ENCODE measurements at regions not wholly inside any gene's neighbourhood (a gene's known extent, or its start where the extent isn't known, plus 50 kb on each side); places are given as distances from the start of the nearest gene placed in this dataset.

DNA sequence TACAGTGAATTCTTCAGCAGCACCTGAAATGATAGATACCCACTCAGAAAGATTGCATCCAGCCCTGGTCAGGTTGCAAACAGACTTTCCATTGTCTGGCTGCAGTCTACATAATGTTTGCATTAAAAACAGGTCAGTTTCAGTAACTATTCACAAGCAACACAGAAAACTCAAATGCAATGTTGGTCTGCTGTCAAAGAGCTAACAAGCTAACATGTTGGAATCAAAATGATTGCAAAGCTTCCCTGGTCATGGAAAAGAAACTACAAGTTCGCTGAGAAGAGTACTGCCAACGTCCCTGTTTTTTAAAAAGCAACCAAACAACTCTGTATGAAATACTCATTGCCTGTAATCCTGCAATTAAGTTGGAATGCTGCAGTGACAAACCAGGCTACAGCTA lies 374.7 kb downstream of the ADAMTS20 start:
- Histone ChIP-seq H3K27ac (ENCODE audit: low read depth in 1 of 2, low read length in 2 of 2) (no peak overlapping the region), H4K20me1 (ENCODE audit: insufficient read depth, low read length) (no peaks in the 10 kb centered on the region), H3K27me3 (ENCODE audit: control insufficient read depth in 2 of 2, insufficient read depth in 2 of 2, low read length in 2 of 2) (no peaks in the 10 kb centered on the region), H3K4me3 (replicated peaks in 1 of 3; ENCODE audit: low read depth in 2 of 3, low read length in 3 of 3) (no peak overlapping the region), H3K9ac (ENCODE audit: insufficient read depth, low read length, poor library complexity, severe bottlenecking) (no peak overlapping the region), H3K9me3 (replicated peaks in 1 of 2; ENCODE audit: control insufficient read depth in 1 of 2, insufficient read depth in 1 of 2, low read length in 2 of 2) (peaks cover 0 to 5% of the 10 kb centered on the region in 2 donors), H3K4me1 (ENCODE audit: control insufficient read depth in 1 of 2, insufficient read depth in 2 of 2, low read length in 2 of 2) (no peaks in the 10 kb centered on the region), H3K4me2 (replicated peaks; ENCODE audit: extremely low read depth, low read length, poor library complexity, severe bottlenecking) (no peak overlapping the region), H2AFZ (ENCODE audit: insufficient read depth, low read depth, low read length, poor library complexity, severe bottlenecking) (no peak overlapping the region), H3K36me3 (replicated peaks in 1 of 2; ENCODE audit: control insufficient read depth in 1 of 2, insufficient read depth in 2 of 2, low read length in 2 of 2) (no peaks in the 10 kb centered on the region), H3K79me2 (ENCODE audit: insufficient read depth, low read length) (no peaks in the 10 kb centered on the region)
- no peak for TF ChIP-seq CTCF (IDR thresholded peaks at IDR 0.05)
- H3K4me1 Mint-ChIP-seq: no peaks in the 10 kb centered on the region
- WGBS (ENCODE audit: insufficient coverage): 90% methylated on average over 2 of the region's 2 CpGs
- no peak overlapping the region for H3K27ac Mint-ChIP-seq
- intact Hi-C loops (cut with micrococcal nuclease): no loop called here
- H3K27me3 Mint-ChIP-seq (ENCODE audit: low read depth in 3 of 3): no peaks in the 10 kb centered on the region
- no peak for DNase-seq
- no peak overlapping the region for H3K4me3 Mint-ChIP-seq
- no peaks in the 10 kb centered on the region for H3K36me3 Mint-ChIP-seq
- peaks cover 3 to 16% (median 11%) of the 10 kb centered on the region in 7 donors for H3K9me3 Mint-ChIP-seq

DNA sequence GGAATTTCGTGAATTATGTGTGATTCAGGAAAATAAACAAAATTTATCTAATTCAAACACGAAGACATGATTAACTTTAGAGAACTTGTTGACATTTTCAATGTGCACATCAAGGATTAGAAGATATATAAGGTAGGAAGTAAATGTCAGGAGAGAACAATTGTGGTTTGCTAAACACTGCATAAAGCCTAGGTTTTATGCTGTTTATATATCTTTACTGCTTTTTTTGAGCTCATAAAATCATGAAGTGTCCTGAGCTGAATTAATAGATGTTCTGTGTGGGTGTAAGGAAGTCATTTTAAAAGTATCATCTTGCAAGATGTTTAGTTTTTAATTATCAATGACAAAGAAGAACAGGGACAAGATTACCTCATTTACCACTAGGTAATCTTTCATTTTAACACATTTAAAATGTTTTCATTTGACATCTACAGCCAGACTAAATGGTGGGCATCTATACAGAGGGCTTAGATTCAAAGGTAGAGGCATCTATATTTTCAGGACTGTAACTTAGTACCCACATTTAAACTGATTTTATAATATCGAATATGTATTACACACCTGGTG lies 382.8 kb downstream of the ADAMTS20 start:
- no peak overlapping the region for H2AFZ ChIP-seq (ENCODE audit: insufficient read depth, low read depth, low read length, poor library complexity, severe bottlenecking)

More for the DNA sequence above, 382.8 kb downstream of the ADAMTS20 start:
- Histone ChIP-seq H3K79me2 (ENCODE audit: insufficient read depth, low read length) (no peaks in the 10 kb centered on the region), H3K36me3 (replicated peaks in 1 of 2; ENCODE audit: control insufficient read depth in 1 of 2, insufficient read depth in 2 of 2, low read length in 2 of 2) (no peaks in the 10 kb centered on the region), H3K4me1 (ENCODE audit: control insufficient read depth in 1 of 2, insufficient read depth in 2 of 2, low read length in 2 of 2) (no peaks in the 10 kb centered on the region), H3K9me3 (replicated peaks in 1 of 2; ENCODE audit: control insufficient read depth in 1 of 2, insufficient read depth in 1 of 2, low read length in 2 of 2) (no peaks in the 10 kb centered on the region), H4K20me1 (ENCODE audit: insufficient read depth, low read length) (no peaks in the 10 kb centered on the region), H3K27ac (ENCODE audit: low read depth in 1 of 2, low read length in 2 of 2) (no peak overlapping the region), H3K4me2 (replicated peaks; ENCODE audit: extremely low read depth, low read length, poor library complexity, severe bottlenecking) (no peak overlapping the region), H3K4me3 (replicated peaks in 1 of 3; ENCODE audit: low read depth in 2 of 3, low read length in 3 of 3) (no peak overlapping the region), H3K9ac (ENCODE audit: insufficient read depth, low read length, poor library complexity, severe bottlenecking) (no peak overlapping the region), H3K27me3 (ENCODE audit: control insufficient read depth in 2 of 2, insufficient read depth in 2 of 2, low read length in 2 of 2) (no peaks in the 10 kb centered on the region)
- Mint-ChIP-seq H3K27ac (no peak overlapping the region), H3K36me3 (no peaks in the 10 kb centered on the region), H3K4me1 (no peaks in the 10 kb centered on the region), H3K9me3 (peaks cover 0 to 5% (median 1%) of the 10 kb centered on the region in 7 donors), H3K4me3 (no peak overlapping the region), H3K27me3 (ENCODE audit: low read depth in 3 of 3) (peaks cover 0 to 2% (median 0%) of the 10 kb centered on the region in 3 donors)
- TF ChIP-seq CTCF (IDR thresholded peaks at IDR 0.05): no peak
- no peak for DNase-seq
- intact Hi-C loops (cut with micrococcal nuclease): no loop called here
- WGBS (ENCODE audit: insufficient coverage): no CpG with 5 or more reads among the region's 3 CpGs
